Activated CD4-positive, alpha-beta T cell treated with anti-CD3 and anti-CD28 coated beads, Interleukin-2, amount 10 ng/mL, durations not matched to agents 7 days and 5 days (primary cell): ENCODE measurements at regions not wholly inside any gene's neighbourhood (a gene's known extent, or its start where the extent isn't known, plus 50 kb on each side); places are given as distances from the start of the nearest gene placed in this dataset.
"Not testable (repeated sequence)": the region's sequence is repeated elsewhere in the genome, so short reads cannot be mapped to it uniquely, and the experiment has no call there.

Experiments used
- CTCF ChIA-PET: fragments of 350-600 bp; sonication (Branson Sonifier 250); formaldehyde crosslinking; loops from one replicate; lab custom pipeline; 2021; ENCODE audit warnings: antibody characterized with exemption; lab: Charles Lee
- POLR2A ChIA-PET: fragments of 350-600 bp; sonication (Branson Sonifier 250); formaldehyde crosslinking; loops from one replicate; lab custom pipeline; 2021; ENCODE audit warnings: antibody characterized with exemption; lab: Charles Lee
- DNase-seq: peaks from one replicate; pipeline ENCODE4 v3.0.0-alpha.2; 2020
- H3K27ac Mint-ChIP-seq: one replicate; pipeline ENCODE4 v1.8.0; 2021; ENCODE audit warnings: mild to moderate bottlenecking, moderate library complexity, mixed read lengths
- H3K27me3 Mint-ChIP-seq: one replicate; pipeline ENCODE4 v1.8.0; 2021; ENCODE audit warnings: mixed read lengths
- H3K36me3 Mint-ChIP-seq: one replicate; pipeline ENCODE4 v1.8.0; 2021; ENCODE audit warnings: low read depth, mixed read lengths
- H3K4me1 Mint-ChIP-seq: one replicate; pipeline ENCODE4 v1.8.0; 2021; ENCODE audit warnings: mixed read lengths
- H3K4me3 Mint-ChIP-seq: one replicate; pipeline ENCODE4 v1.8.0; 2021; ENCODE audit warnings: mild to moderate bottlenecking, moderate library complexity, mixed read lengths
- H3K9me3 Mint-ChIP-seq: one replicate; pipeline ENCODE4 v1.8.0; 2021; ENCODE audit warnings: mixed read lengths

- H3K27me3 Mint-ChIP-seq = no peaks in the 10 kb centered on the region
- POLR2A ChIA-PET = no interaction called here
- no peaks in the 10 kb centered on the region for H3K4me1 Mint-ChIP-seq
- no peaks in the 10 kb centered on the region for H3K9me3 Mint-ChIP-seq
- no peak overlapping the region for H3K27ac Mint-ChIP-seq
- CTCF ChIA-PET = no interaction called here
- DNase-seq = no peak
- no peak overlapping the region for H3K4me3 Mint-ChIP-seq
- H3K36me3 Mint-ChIP-seq = no peaks in the 10 kb centered on the region
These were observed 623.3 kb upstream of the MANEA start for GRCh38 chr6:94953867-94954631.

DNA sequence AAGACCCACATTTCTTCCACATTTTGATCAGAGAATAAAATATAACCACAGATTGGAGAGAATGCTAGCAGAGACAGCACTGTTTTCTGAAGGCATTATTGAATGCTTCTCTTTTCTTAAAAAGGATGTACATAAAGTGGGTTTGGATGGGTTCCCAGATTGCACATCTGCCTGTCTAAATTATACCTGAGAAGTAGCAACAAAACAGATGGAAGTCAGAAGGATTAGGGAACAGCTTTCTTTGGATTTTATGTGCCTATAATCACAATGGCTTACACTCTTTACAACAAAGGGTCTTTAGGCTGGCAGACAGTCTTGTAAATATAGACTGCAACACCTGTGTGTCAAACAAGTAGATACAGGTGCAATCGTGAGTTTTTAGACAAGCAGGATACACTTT is 622.2 kb upstream of the MANEA start:
- CTCF ChIA-PET = no interaction called here
- Mint-ChIP-seq H3K27me3 (no peaks in the 10 kb centered on the region), H3K9me3 (no peaks in the 10 kb centered on the region), H3K27ac (no peak overlapping the region), H3K4me1 (no peaks in the 10 kb centered on the region), H3K36me3 (no peaks in the 10 kb centered on the region), H3K4me3 (no peak overlapping the region)
- POLR2A ChIA-PET = no interaction called here
- DNase-seq = no peak

DNA sequence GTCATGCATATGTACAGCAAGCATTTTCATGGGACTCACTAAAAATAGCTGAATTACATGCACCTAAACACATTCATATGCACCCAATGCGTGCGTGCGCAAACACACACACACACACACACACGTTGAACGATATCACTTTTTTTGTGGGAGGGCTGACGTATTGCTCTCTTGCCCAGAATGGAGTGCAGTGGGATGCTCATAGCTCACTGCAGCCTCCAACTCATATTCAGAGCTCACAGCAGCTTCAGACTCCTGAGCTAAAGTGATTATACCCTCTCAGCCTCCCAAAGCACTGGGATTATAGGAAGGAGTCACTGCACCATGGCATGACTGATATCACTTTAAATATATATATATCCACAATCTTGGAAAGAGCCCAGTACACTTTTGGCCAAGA is 620.4 kb upstream of the MANEA start:
- H3K9me3 Mint-ChIP-seq = no peaks in the 10 kb centered on the region
- POLR2A ChIA-PET = no interaction called here
- H3K36me3 Mint-ChIP-seq = no peaks in the 10 kb centered on the region
- DNase-seq = peak; percentile 8
- no peak overlapping the region for H3K4me3 Mint-ChIP-seq
- H3K27me3 Mint-ChIP-seq = no peaks in the 10 kb centered on the region
- no peaks in the 10 kb centered on the region for H3K4me1 Mint-ChIP-seq
- no peak overlapping the region for H3K27ac Mint-ChIP-seq
- CTCF ChIA-PET = no interaction called here

GRCh38 chr6:94964703-94965102 is 612.6 kb upstream of the MANEA start:
- DNase-seq, H3K27ac Mint-ChIP-seq, H3K36me3 Mint-ChIP-seq, H3K4me1 Mint-ChIP-seq, H3K27me3 Mint-ChIP-seq, H3K4me3 Mint-ChIP-seq, POLR2A ChIA-PET, CTCF ChIA-PET, H3K9me3 Mint-ChIP-seq: not testable (repeated sequence)

- CTCF ChIA-PET = no interaction called here
- no peaks in the 10 kb centered on the region for H3K9me3 Mint-ChIP-seq
- H3K36me3 Mint-ChIP-seq = no peaks in the 10 kb centered on the region
- no peak for DNase-seq
- H3K4me1 Mint-ChIP-seq = no peaks in the 10 kb centered on the region
- H3K27me3 Mint-ChIP-seq = no peaks in the 10 kb centered on the region
- no peak overlapping the region for H3K27ac Mint-ChIP-seq
- POLR2A ChIA-PET = no interaction called here
- no peak overlapping the region for H3K4me3 Mint-ChIP-seq
These were observed 588.6 kb upstream of the MANEA start for GRCh38 chr6:94988701-94989100.

- CTCF ChIA-PET = no interaction called here
- POLR2A ChIA-PET = no interaction called here
- Mint-ChIP-seq H3K27me3 (no peaks in the 10 kb centered on the region), H3K36me3 (no peaks in the 10 kb centered on the region), H3K9me3 (no peaks in the 10 kb centered on the region), H3K27ac (no peak overlapping the region), H3K4me3 (no peak overlapping the region), H3K4me1 (no peaks in the 10 kb centered on the region)
- DNase-seq = no peak
These were observed 559.4 kb upstream of the MANEA start for GRCh38 chr6:95017922-95018321.
